Body of pancreas (tissue), 4 donors: ENCODE measurements at regions not wholly inside any gene's neighbourhood (a gene's known extent, or its start where the extent isn't known, plus 50 kb on each side); places are given as distances from the start of the nearest gene placed in this dataset.

ENCODE experiments used
- POLR2A ChIP-seq, 3 donors: fragments of 450-650 bp; IDR thresholded peaks; one replicate each; pipeline ENCODE4 v1.6.1; 2016; ENCODE audit warnings: antibody characterized with exemption in 3 of 3, mild to moderate bottlenecking in 2 of 3
- TF ChIP-seq, protein P1 (sequence below), 7 experiments: fragments of 450-650 bp in 4 of 7; fragments of 200-600 bp in 3 of 7; sonication (generic) in 3 of 7; IDR thresholded peaks; one replicate each; pipeline ENCODE4 v1.5.1; 2016 to 2019; ENCODE audit warnings: antibody characterized with exemption in 7 of 7

DNA sequence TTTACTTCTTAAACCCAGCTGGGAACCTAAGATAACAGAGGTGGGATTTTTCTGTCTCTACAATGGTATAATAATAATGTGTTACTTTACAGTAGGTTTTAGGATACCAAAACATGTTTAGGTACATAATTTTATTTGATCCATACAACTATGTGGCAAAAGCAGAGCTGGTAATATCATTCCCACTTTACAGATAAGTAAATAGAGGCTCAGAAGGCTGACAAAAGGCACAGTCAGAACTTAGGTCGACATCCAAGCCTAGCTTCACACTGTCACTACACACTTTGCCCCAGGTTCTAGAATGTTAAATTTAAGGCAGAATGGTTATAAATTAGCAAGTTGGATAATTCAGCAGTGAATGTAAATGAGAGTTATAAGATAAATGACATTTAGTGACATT is 189.6 kb upstream of the PARD3B start:
- TF ChIP-seq, protein P1, sequence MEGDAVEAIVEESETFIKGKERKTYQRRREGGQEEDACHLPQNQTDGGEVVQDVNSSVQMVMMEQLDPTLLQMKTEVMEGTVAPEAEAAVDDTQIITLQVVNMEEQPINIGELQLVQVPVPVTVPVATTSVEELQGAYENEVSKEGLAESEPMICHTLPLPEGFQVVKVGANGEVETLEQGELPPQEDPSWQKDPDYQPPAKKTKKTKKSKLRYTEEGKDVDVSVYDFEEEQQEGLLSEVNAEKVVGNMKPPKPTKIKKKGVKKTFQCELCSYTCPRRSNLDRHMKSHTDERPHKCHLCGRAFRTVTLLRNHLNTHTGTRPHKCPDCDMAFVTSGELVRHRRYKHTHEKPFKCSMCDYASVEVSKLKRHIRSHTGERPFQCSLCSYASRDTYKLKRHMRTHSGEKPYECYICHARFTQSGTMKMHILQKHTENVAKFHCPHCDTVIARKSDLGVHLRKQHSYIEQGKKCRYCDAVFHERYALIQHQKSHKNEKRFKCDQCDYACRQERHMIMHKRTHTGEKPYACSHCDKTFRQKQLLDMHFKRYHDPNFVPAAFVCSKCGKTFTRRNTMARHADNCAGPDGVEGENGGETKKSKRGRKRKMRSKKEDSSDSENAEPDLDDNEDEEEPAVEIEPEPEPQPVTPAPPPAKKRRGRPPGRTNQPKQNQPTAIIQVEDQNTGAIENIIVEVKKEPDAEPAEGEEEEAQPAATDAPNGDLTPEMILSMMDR (IDR thresholded peaks at IDR 0.05), result no peak
- no peak for TF ChIP-seq POLR2A (IDR thresholded peaks at IDR 0.05)
